HG03066 (cell line): ENCODE measurements at regions not wholly inside any gene's neighbourhood (a gene's known extent, or its start where the extent isn't known, plus 50 kb on each side); places are given as distances from the start of the nearest gene placed in this dataset.
A peak's percentile ranks its signal among the peaks of the same experiment; 100 is the strongest.
"Not testable (repeated sequence)": the region's sequence is repeated elsewhere in the genome, so short reads cannot be mapped to it uniquely, and the experiment has no call there.

Experiments
- ATAC-seq: cut with Tn5 transposase; IDR thresholded peaks from one replicate; pipeline ENCODE4 v1.9.1; 2021; ENCODE audit warnings: low read depth; ENCODE audit not compliant: unreplicated experiment

DNA sequence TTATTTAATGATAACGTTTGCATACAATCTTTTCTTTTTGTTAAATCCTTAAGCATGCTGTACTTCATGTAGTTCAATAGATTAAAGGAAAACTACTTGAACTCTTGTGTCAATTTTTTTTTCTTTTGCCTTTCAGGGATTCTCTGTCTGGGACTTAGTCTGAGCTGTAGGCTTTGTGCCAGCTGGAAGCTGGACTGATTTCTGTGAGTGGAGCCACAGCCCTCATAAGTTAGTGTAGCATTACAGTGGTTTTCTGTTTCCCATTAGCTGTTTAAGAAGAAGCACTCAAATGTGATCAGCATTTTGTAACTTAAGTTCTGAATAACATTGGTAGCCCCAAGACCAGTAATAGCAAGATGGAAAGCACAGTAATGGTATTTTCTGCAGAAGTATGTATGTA lies 330.6 kb upstream of the MEF2C start:
- no peak for ATAC-seq

- no peak for ATAC-seq
These were observed 328.9 kb upstream of the MEF2C start for GRCh38 chr5:89211836-89212235.

DNA sequence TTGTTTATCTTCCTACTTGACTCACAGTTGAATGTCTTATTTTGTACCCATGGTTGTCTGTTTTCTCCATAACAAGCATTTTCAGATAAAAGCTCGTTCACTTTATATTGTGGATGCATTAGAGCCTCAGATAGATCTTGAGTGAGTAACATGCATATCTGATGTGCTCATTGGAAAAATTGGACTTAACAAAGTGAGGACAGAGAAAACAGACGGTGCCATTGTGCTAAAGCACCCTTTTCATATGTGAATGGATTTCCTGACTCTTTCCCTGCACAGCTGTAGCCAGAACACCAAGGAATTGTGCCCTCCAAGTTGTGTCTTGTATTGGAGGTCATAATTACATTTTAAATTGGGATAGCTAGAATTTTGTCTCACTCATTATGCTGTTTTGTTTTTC lies 325.8 kb upstream of the MEF2C start:
- ATAC-seq: no peak

GRCh38 chr5:89208392-89208791 lies 325.4 kb upstream of the MEF2C start:
- no peak for ATAC-seq

DNA sequence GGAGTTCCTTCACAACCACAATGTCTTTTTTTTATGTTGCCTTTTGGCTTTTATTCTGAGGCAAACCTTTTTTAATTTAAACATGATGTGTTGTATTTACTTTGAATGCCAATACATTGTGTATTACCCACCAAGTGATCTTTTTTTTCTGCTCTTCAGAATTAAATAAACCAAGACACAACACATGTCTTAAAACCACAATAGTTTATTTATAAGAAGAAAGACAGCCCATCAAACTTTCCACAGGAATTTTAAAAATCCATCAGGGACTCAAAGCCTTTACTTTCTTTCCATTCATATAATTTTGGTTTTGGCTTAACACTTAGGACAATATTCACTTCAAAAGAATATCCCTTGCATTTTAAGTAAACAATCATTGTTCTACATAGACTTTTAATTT lies 321.8 kb upstream of the MEF2C start:
- no peak for ATAC-seq

GRCh38 chr5:89203611-89204010 lies 320.6 kb upstream of the MEF2C start:
- ATAC-seq: no peak

- ATAC-seq: no peak
These were observed 317.9 kb upstream of the MEF2C start for GRCh38 chr5:89200899-89201298.

GRCh38 chr5:89199306-89199705 lies 316.3 kb upstream of the MEF2C start:
- ATAC-seq: no peak

- no peak for ATAC-seq
These were observed 308.4 kb upstream of the MEF2C start for GRCh38 chr5:89191374-89191773.

DNA sequence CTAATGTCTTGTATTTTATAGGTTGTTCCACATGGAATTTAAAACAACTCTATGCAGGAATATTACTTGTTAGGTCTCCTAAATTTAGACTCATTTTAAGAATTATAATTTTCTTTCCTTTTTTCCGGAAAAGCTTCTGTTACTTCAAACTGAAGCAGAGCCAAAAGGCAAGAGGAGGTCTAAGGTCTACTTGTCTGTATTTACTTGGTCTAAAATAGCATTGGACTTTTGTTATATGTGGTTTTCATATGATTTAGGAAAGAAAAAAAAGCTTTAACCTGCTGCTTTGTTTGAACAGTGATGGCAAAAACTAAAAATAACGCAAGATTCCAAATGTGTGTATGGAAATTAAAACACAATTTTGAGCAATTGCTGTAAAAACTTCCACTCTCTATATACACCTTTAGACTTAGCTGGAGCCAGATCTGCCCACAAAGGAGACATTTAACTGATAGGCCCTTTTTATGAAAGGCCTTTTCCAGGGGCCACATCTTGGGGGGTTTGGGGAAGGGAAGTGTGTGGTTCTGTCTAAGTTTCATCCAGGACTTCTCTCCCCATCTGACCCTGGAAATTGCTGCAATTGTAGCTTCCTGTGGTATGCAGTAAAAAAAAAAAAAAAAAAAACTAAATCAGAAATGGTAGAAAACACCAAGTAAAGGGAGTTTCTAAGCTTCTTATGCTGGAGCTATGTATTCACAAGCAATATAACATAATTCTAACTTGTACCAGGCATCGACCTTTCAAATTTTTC lies 307.7 kb upstream of the MEF2C start:
- ATAC-seq: no peak

DNA sequence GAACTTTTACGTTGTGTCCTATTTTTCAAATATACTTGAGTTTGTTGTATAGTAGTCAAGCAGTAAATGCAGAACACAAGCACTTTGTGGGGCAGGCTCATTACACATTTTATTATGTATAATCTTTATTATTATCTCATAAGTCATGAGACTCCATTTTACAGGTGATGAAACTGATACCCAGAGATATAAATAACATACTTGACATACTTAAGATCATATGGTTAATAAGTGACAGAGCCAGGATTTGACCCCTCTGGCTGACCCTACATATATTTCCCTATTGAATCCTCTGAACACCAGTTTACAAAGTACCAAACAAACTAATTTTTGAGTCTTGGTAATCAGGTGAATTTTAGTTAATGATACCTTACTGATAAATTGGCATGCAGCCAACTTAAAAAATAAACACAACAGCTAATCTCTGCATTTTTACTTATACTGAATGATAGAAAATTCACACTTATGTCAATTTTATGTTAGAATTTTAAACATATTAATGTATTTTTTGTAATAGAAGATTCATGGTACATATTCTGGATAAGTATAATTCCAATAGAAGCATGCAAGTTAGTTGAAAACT lies 305.0 kb upstream of the MEF2C start:
- ATAC-seq: no peak

- ATAC-seq: no peak
These were observed 304.3 kb upstream of the MEF2C start for GRCh38 chr5:89187268-89187667.

GRCh38 chr5:89181546-89181945 lies 298.6 kb upstream of the MEF2C start:
- no peak for ATAC-seq

- no peak for ATAC-seq
These were observed 296.7 kb upstream of the MEF2C start for GRCh38 chr5:89179731-89180130.

GRCh38 chr5:89178541-89178940 lies 295.6 kb upstream of the MEF2C start:
- no peak for ATAC-seq

GRCh38 chr5:89173528-89173927 lies 290.5 kb upstream of the MEF2C start:
- no peak for ATAC-seq

DNA sequence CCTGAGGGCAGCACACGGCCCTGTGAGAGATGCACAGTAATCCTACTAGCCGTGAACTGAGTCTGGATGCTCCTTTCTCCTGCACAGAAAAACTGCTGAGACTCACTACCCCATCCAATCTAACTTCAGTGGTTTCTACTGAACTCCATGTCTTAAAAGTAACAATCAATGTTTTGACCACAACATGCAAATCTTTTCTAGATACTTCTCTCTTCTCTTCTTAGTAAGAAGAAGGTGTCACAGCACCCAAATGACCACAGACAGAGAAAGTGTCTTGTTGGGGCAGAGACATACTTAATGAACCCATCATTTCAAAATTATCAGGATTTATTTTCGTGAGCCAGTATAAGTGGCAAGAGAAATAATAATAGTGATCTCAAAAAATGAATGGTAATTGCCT lies 285.8 kb upstream of the MEF2C start:
- peak; percentile 95 for ATAC-seq

DNA sequence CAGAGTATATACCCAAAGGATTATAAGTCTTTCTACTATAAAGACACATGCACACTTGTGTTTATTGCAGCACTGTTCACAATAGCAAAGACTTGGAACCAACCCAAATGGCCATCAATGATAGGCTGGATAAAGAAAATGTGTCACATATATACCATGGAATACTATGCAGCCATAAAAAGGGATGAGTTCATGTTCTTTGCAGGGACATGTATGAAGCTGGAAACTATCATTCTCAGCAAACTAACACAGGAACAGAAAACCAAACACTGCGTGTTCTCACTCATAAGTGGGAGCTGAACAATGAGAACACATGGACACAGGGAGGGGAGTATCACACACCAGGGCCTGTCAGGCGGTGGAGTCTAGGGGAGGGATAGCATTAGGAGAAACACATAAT lies 281.7 kb upstream of the MEF2C start:
- ATAC-seq: not testable (repeated sequence)

GRCh38 chr5:89156226-89156625 lies 273.2 kb upstream of the MEF2C start:
- no peak for ATAC-seq

DNA sequence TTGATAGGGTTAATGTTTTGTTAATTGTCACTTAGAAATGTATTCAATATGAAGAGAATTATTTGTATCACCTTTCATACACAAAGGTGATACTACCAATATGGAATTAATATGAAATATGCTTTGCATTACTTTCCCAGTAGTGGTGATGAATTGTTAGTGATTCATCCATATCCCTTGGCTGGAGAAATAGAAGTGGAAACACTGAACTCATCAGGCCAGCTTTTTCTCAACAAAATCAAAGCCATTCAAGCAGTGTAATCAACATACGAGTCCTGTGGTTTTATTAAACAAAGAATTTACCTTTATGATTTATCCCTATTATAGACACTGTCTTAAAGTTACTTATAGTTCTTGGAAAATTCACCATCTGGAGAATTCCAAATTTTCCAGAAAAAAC lies 264.0 kb upstream of the MEF2C start:
- no peak for ATAC-seq

DNA sequence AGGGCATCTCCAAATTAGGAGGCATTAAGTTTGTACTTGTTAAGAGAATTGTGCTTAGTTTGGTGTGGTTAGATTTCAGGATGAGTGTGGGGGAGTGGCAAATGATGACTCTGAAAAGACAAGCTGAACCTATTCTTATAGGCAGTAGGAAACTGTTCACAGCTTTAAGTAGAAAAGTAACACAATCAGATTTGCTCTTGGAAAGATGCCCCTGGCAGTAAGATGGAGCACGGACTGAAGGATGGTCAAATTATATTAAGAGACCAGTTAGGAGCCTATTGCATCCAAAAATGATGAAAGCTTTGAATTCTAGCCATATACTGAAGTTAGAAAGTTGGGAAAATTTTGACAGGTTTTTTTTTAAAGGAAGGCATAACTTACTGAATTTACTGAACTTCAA lies 254.2 kb upstream of the MEF2C start:
- ATAC-seq: no peak

GRCh38 chr5:89133975-89134374 lies 251.0 kb upstream of the MEF2C start:
- ATAC-seq: no peak

DNA sequence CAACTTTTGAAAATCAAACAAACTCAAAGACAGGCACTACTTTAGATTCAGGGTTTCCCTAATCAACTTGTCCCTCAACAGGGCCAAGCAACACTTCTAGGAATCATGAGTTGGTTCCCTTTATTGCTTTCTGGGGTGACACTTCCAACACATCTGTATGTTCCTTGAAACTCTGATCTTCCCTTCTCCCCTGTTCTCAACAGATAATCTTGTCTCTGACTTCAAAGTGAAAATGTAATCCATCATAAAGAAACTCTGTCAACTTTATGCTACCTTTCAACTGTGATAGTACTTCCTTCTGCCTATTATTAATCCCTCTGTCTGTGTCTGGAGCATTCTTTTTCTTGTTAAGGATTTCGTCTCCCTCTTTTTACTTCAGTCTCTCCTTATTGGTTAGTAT lies 250.1 kb upstream of the MEF2C start:
- ATAC-seq: no peak
